Fibroblast of lung (primary cell): ENCODE measurements at regions not wholly inside any gene's neighbourhood (a gene's known extent, or its start where the extent isn't known, plus 50 kb on each side); places are given as distances from the start of the nearest gene placed in this dataset.

Experiments used
- DNase-seq, 2 donors: peaks; one replicate each; pipeline versions ENCODE4 v3.0.0 to v3.0.0-alpha.2; 2010; ENCODE audit warnings: low read depth in 2 of 2
- H2AFZ ChIP-seq: 2 replicates; pipeline ENCODE4 v1.5.1; 2012; ENCODE audit warnings: low read length, control low read depth, inconsistent platforms
- H3K27ac ChIP-seq: 2 replicates; pipeline ENCODE4 v1.5.1; 2011; ENCODE audit warnings: low read length, control low read depth; ENCODE audit not compliant: insufficient read depth
- H3K27me3 ChIP-seq: 2 replicates; pipeline ENCODE4 v1.5.1; 2011; ENCODE audit warnings: mild to moderate bottlenecking, low read length; ENCODE audit not compliant: control insufficient read depth, insufficient read depth
- H3K36me3 ChIP-seq: 2 replicates; pipeline ENCODE4 v1.5.1; 2011; ENCODE audit warnings: low read length; ENCODE audit not compliant: control insufficient read depth, insufficient read depth
- H3K4me1 ChIP-seq: 2 replicates; pipeline ENCODE4 v1.5.1; 2011; ENCODE audit warnings: low read length; ENCODE audit not compliant: control insufficient read depth, insufficient read depth; ENCODE audit errors: extremely low read depth
- H3K4me2 ChIP-seq: 2 replicates; pipeline ENCODE4 v1.5.1; 2011; ENCODE audit warnings: low read length, control low read depth; ENCODE audit not compliant: insufficient read depth; ENCODE audit errors: extremely low read depth
- H3K4me3 ChIP-seq, 4 experiments: fragments of 200-600 bp in 1 of 4; sonication (generic) in 1 of 4; replicated peaks in 1 of 4; 2 replicates each; pipeline ENCODE4 v1.5.1; 2011 to 2016; ENCODE audit warnings: low read length in 4 of 4, low read depth in 3 of 4, mild to moderate bottlenecking in 3 of 4, control low read depth in 2 of 4, inconsistent platforms in 1 of 4, mixed read lengths in 1 of 4; ENCODE audit not compliant: insufficient read depth in 1 of 4; ENCODE audit errors: control extremely low read depth in 1 of 4
- H3K79me2 ChIP-seq: 2 replicates; pipeline ENCODE4 v1.5.1; 2012; ENCODE audit warnings: mild to moderate bottlenecking, low read length, inconsistent platforms; ENCODE audit not compliant: control insufficient read depth, insufficient read depth
- H3K9ac ChIP-seq: 2 replicates; pipeline ENCODE4 v1.5.1; 2011; ENCODE audit warnings: mild to moderate bottlenecking, low read length, control low read depth; ENCODE audit not compliant: insufficient read depth
- H3K9me3 ChIP-seq: 2 replicates; pipeline ENCODE4 v1.5.1; 2012; ENCODE audit warnings: low read depth, low read length; ENCODE audit not compliant: control insufficient read depth, insufficient read depth
- H4K20me1 ChIP-seq: 2 replicates; pipeline ENCODE4 v1.5.1; 2011; ENCODE audit warnings: low read length; ENCODE audit not compliant: control insufficient read depth, insufficient read depth; ENCODE audit errors: extremely low read depth
- EZH2 ChIP-seq: IDR thresholded peaks from 2 replicates; pipeline ENCODE4 v1.5.1; 2012; ENCODE audit warnings: low read length, control low read depth, mild to moderate bottlenecking; ENCODE audit errors: missing control alignments
- TF ChIP-seq, protein P1 (sequence below), 2 donors: IDR thresholded peaks in 1 of 2; conservative IDR thresholded peaks in 1 of 2; 1 replicate in 1 of 2; 2 replicates in 1 of 2; pipeline ENCODE4 v1.5.1; 2011 to 2012; ENCODE audit warnings: low read length in 2 of 2, control low read depth in 1 of 2, inconsistent platforms in 1 of 2, low read depth in 1 of 2, mild to moderate bottlenecking in 1 of 2

DNA sequence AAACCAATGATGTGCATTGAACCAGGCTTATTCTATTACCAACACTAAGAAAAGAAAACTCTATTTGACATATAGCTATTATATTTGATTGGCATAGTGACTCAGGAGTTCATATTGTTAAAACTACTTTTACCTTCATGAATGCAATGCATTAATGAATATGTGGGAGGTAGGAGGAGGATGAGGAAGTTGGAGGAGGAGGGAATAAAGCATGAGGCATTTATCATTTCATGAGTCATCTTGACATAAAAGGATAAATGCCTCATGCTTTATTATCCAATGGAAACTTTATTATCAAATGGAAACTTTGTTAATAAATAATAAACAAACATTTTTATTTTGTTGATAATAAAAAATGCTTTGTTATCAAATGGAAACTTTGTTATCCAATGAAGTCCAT, 116.5 kb downstream of the SPRY2 start:
- no peaks in the 10 kb centered on the region for H3K4me1 ChIP-seq
- peak in 1 of 2 donors; percentile 78 for DNase-seq

DNA sequence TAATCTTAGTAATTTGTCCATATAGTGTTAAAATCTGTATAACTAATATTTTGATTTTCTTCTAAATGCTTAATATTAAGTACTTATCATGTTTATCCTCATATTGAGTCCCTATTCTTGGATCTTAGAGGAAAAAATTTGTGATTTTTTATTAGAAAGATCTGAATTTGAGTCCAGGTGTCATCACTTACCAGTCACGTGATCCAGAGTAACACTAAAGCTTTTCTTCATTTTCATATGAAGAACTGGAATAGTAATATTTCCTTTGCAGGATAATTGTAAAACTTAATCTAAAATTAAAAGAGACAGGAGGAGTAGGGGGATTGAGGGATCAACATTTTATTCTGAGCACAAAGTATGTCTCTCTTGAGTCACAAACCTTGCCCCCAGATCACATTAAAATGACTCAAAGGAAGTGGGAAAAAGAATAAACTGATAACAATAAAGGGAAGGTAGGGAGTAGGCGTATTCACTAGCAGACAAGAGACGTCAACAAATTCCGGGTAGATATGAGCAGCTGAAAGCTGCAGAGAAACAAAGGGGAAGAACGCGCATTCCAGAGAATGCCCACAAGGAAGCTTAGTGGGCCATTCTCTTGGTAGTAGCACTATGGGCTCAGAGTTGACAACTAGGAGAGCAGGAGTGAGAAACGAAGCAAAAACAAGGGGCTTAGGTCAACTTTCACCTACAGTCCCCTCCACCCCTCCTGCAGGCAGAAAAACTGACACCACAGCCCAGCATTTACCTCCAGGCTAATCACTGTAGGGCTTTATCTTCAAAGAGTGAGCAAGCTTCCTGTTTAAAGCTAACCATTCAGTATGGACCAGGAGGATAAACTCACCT, 123.1 kb downstream of the SPRY2 start:
- Histone ChIP-seq H3K4me2 (no peak overlapping the region), H3K4me1 (no peaks in the 10 kb centered on the region), H3K79me2 (no peaks in the 10 kb centered on the region), H3K9me3 (no peaks in the 10 kb centered on the region), H3K27me3 (no peaks in the 10 kb centered on the region), H4K20me1 (no peaks in the 10 kb centered on the region), H3K9ac (no peak overlapping the region), H3K36me3 (no peaks in the 10 kb centered on the region), H3K4me3 (no peak overlapping the region), H2AFZ (no peak overlapping the region), H3K27ac (no peak overlapping the region)
- no peak for TF ChIP-seq EZH2
- TF ChIP-seq, protein P1, sequence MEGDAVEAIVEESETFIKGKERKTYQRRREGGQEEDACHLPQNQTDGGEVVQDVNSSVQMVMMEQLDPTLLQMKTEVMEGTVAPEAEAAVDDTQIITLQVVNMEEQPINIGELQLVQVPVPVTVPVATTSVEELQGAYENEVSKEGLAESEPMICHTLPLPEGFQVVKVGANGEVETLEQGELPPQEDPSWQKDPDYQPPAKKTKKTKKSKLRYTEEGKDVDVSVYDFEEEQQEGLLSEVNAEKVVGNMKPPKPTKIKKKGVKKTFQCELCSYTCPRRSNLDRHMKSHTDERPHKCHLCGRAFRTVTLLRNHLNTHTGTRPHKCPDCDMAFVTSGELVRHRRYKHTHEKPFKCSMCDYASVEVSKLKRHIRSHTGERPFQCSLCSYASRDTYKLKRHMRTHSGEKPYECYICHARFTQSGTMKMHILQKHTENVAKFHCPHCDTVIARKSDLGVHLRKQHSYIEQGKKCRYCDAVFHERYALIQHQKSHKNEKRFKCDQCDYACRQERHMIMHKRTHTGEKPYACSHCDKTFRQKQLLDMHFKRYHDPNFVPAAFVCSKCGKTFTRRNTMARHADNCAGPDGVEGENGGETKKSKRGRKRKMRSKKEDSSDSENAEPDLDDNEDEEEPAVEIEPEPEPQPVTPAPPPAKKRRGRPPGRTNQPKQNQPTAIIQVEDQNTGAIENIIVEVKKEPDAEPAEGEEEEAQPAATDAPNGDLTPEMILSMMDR (conservative IDR thresholded peaks at IDR 0.05 in 1 of 2, IDR thresholded peaks at IDR 0.05 in 1 of 2; ENCODE audit: low read depth in 1 of 2, low read length in 2 of 2) = no peak
- DNase-seq = peak in 1 of 2 donors; percentile 97

More for the DNA sequence above, 116.5 kb downstream of the SPRY2 start:
- Histone ChIP-seq H3K27me3 (no peaks in the 10 kb centered on the region), H3K36me3 (no peaks in the 10 kb centered on the region), H3K9ac (no peak overlapping the region), H3K9me3 (no peaks in the 10 kb centered on the region), H4K20me1 (no peaks in the 10 kb centered on the region), H3K27ac (no peak overlapping the region), H2AFZ (no peak overlapping the region), H3K4me2 (no peak overlapping the region), H3K79me2 (no peaks in the 10 kb centered on the region), H3K4me3 (no peak overlapping the region)
- no peak for TF ChIP-seq EZH2
- TF ChIP-seq, protein P1 (conservative IDR thresholded peaks at IDR 0.05 in 1 of 2, IDR thresholded peaks at IDR 0.05 in 1 of 2; ENCODE audit: low read depth in 1 of 2, low read length in 2 of 2) = no peak

DNA sequence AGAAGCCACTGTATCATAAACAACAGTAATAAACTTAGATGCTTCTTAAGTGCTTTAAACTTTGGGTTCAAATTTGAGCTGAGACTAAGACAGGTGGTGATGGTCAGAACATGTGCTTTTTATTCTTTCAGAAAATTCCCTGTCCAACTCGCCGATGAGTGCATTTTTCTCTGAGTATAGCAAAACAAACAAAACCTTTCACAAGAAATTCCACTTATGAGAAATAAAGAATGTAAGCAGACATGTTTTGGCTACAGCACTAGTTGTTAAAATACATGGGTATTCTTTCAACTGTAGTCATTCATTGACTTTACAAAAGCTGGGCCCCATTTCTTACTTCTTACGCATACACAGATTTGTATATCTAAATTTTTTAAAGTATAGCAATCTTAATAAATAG, 125.6 kb downstream of the SPRY2 start:
- H3K9me3 ChIP-seq = no peaks in the 10 kb centered on the region
- H4K20me1 ChIP-seq = no peaks in the 10 kb centered on the region
- H3K4me3 ChIP-seq = no peak overlapping the region
- H3K4me2 ChIP-seq = no peak overlapping the region
- DNase-seq = peak; percentile 39 to 82
- H2AFZ ChIP-seq = no peak overlapping the region
- H3K27me3 ChIP-seq = no peaks in the 10 kb centered on the region
- H3K4me1 ChIP-seq = no peaks in the 10 kb centered on the region
- H3K27ac ChIP-seq = no peak overlapping the region
- TF ChIP-seq, protein P1 (conservative IDR thresholded peaks at IDR 0.05 in 1 of 2, IDR thresholded peaks at IDR 0.05 in 1 of 2; ENCODE audit: low read depth in 1 of 2, low read length in 2 of 2) = no peak
- no peak for TF ChIP-seq EZH2
- no peaks in the 10 kb centered on the region for H3K79me2 ChIP-seq
- no peaks in the 10 kb centered on the region for H3K36me3 ChIP-seq
- no peak overlapping the region for H3K9ac ChIP-seq
